GM18951 (cell line): ENCODE measurements at regions not wholly inside any gene's neighbourhood (a gene's known extent, or its start where the extent isn't known, plus 50 kb on each side); places are given as distances from the start of the nearest gene placed in this dataset.

Experiments
- POLR2A ChIP-seq: IDR thresholded peaks from 4 replicates; pipeline ENCODE4 v1.6.1; 2011; ENCODE audit warnings: mild to moderate bottlenecking; ENCODE audit not compliant: insufficient read length, insufficient read depth; ENCODE audit errors: extremely low read depth
- in situ Hi-C: fragments of 300-500 bp; cut with MboI; formaldehyde crosslinking; loops from one replicate; pipeline ENCODE4 v1.12.0; 2022; ENCODE audit warnings: low sequenced_read_pairs, mixed read lengths, inconsistent platforms; ENCODE audit not compliant: unreplicated experiment

- TF ChIP-seq POLR2A: no peak
- in situ Hi-C loops: no loop called here
Measured at GRCh38 chr2:224650815-224651439, 65.2 kb downstream of the CCDC195 start.

- in situ Hi-C loops: loop anchor here (5.0 kb wide), 1 partner anchor 285 kb away; no protein-coding TSS in a partner anchor
Measured at GRCh38 chr2:224647684-224648083, 62.5 kb upstream of the CUL3 start.

- in situ Hi-C loops: loop anchor here (5.0 kb wide), 1 partner anchor 284 kb away; no protein-coding TSS in a partner anchor
- no peak for TF ChIP-seq POLR2A
Measured at GRCh38 chr2:224646242-224646846, 61.2 kb upstream of the CUL3 start.

- in situ Hi-C loops: loop anchor here (5.0 kb wide), 1 partner anchor 283 kb away; no protein-coding TSS in a partner anchor
- TF ChIP-seq POLR2A: no peak
Measured at GRCh38 chr2:224645722-224646121, 60.6 kb upstream of the CUL3 start.

GRCh38 chr2:224640679-224641078 lies 55.5 kb upstream of the CUL3 start:
- in situ Hi-C loops: no loop called here
- no peak for TF ChIP-seq POLR2A

- no peak for TF ChIP-seq POLR2A
- in situ Hi-C loops: no loop called here
Measured at GRCh38 chr2:224638301-224638823, 53.2 kb upstream of the CUL3 start.
